ENCODE measurements at regions not wholly inside any gene's neighbourhood (a gene's known extent, or its start where the extent isn't known, plus 50 kb on each side); places are given as distances from the start of the nearest gene placed in this dataset.

DNA sequence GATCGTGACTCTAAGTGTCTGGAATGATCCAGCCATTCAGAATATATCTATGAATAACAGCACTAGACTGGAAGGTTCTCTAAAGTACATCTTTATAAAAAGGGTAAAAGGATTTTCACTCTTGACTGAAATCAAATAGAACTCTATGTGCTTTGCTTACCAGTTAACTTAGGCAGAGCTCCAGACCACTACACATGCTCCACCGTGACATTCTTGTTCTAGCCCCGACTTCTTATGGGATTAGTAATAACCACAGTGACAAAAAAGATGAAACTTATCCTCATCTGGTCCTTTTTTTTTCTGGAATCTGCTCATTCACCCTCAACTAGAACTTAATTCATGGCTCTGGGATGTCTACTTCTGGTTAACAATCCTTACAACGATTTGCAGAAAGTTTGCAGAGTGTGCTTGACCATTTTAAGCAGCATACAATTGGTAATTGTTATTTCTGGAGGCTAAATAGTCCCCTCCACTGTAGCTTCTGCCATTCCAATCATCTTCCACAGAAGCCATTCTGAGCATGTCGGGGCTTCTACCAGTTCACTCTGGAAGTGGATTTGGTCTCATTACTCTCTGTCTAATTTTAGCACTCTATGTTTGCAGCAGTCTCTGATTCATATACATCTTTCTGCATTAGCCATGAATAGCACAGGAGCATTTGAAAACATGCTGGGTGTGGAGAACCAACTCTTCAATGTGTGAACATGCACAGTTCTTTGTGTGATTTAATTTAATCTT lies 163.7 kb upstream of the CDC14C start:
- H3K36me3 Mint-ChIP-seq (ENCODE audit: low read depth), result no peaks in the 10 kb centered on the region; the same call in 2 of the 3 replicates

More for the DNA sequence above, 163.7 kb upstream of the CDC14C start:
- Mint-ChIP-seq H3K4me3 (no peak overlapping the region), H3K9me3 (no peaks in the 10 kb centered on the region; the same call in none of the 3 replicates), H3K27me3 (ENCODE audit: insufficient read depth, low read depth, poor library complexity) (no peaks in the 10 kb centered on the region), H3K4me1 (peaks cover 7% of the 10 kb centered on the region), H3K27ac (no peak overlapping the region)
- DNase-seq (ENCODE audit: low spot score) (no peak), ATAC-seq (no peak)
- Histone ChIP-seq H3K4me2 (no peak overlapping the region), H4K20me1 (replicated peaks; ENCODE audit: insufficient read depth) (no peaks in the 10 kb centered on the region), H3K9me2 (ENCODE audit: insufficient read depth) (no peaks in the 10 kb centered on the region), H3F3A (replicated peaks; ENCODE audit: low read depth) (no peaks in the 10 kb centered on the region), H3K27ac (ENCODE audit: low read depth) (no peak overlapping the region), H3K79me2 (replicated peaks; ENCODE audit: insufficient read depth) (no peaks in the 10 kb centered on the region), H2AFZ (no peak overlapping the region), H3K27me3 (ENCODE audit: insufficient read depth) (no peaks in the 10 kb centered on the region), H3K4me3 (no peak overlapping the region), H3K36me3 (ENCODE audit: insufficient read depth) (no peaks in the 10 kb centered on the region), H3K4me1 (ENCODE audit: insufficient read depth) (peaks cover 4% of the 10 kb centered on the region; the same call in 1 of the 2 replicates)
- no peak for TF ChIP-seq POLR2AphosphoS5 (IDR thresholded peaks at IDR 0.05; ENCODE audit: low read depth)
- no peak for TF ChIP-seq ZNF114 (CRISPR knock-in tag; IDR thresholded peaks at IDR 0.05)
- TF ChIP-seq, protein P1, sequence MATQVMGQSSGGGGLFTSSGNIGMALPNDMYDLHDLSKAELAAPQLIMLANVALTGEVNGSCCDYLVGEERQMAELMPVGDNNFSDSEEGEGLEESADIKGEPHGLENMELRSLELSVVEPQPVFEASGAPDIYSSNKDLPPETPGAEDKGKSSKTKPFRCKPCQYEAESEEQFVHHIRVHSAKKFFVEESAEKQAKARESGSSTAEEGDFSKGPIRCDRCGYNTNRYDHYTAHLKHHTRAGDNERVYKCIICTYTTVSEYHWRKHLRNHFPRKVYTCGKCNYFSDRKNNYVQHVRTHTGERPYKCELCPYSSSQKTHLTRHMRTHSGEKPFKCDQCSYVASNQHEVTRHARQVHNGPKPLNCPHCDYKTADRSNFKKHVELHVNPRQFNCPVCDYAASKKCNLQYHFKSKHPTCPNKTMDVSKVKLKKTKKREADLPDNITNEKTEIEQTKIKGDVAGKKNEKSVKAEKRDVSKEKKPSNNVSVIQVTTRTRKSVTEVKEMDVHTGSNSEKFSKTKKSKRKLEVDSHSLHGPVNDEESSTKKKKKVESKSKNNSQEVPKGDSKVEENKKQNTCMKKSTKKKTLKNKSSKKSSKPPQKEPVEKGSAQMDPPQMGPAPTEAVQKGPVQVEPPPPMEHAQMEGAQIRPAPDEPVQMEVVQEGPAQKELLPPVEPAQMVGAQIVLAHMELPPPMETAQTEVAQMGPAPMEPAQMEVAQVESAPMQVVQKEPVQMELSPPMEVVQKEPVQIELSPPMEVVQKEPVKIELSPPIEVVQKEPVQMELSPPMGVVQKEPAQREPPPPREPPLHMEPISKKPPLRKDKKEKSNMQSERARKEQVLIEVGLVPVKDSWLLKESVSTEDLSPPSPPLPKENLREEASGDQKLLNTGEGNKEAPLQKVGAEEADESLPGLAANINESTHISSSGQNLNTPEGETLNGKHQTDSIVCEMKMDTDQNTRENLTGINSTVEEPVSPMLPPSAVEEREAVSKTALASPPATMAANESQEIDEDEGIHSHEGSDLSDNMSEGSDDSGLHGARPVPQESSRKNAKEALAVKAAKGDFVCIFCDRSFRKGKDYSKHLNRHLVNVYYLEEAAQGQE (IDR thresholded peaks at IDR 0.05; ENCODE audit: unreplicated experiment), result no peak
- no peak for TF ChIP-seq STAT1 (IDR thresholded peaks at IDR 0.05; ENCODE audit: unreplicated experiment)
- no peak for TF ChIP-seq EZH2phosphoT487 (IDR thresholded peaks at IDR 0.05; ENCODE audit: unreplicated experiment)
- TF ChIP-seq, protein P2, sequence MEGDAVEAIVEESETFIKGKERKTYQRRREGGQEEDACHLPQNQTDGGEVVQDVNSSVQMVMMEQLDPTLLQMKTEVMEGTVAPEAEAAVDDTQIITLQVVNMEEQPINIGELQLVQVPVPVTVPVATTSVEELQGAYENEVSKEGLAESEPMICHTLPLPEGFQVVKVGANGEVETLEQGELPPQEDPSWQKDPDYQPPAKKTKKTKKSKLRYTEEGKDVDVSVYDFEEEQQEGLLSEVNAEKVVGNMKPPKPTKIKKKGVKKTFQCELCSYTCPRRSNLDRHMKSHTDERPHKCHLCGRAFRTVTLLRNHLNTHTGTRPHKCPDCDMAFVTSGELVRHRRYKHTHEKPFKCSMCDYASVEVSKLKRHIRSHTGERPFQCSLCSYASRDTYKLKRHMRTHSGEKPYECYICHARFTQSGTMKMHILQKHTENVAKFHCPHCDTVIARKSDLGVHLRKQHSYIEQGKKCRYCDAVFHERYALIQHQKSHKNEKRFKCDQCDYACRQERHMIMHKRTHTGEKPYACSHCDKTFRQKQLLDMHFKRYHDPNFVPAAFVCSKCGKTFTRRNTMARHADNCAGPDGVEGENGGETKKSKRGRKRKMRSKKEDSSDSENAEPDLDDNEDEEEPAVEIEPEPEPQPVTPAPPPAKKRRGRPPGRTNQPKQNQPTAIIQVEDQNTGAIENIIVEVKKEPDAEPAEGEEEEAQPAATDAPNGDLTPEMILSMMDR (conservative IDR thresholded peaks at IDR 0.05; ENCODE audit: low read depth in 2 of 2), result no peak
- TF ChIP-seq NANOG (IDR thresholded peaks at IDR 0.05; ENCODE audit: borderline replicate concordance), result no peak
- TF ChIP-seq CREB1 (CRISPR knock-in tag; IDR thresholded peaks at IDR 0.05; ENCODE audit: low read depth), result no peak
- TF ChIP-seq EZH2 (IDR thresholded peaks at IDR 0.05; ENCODE audit: low read depth, unreplicated experiment), result no peak
- TF ChIP-seq, protein P3, sequence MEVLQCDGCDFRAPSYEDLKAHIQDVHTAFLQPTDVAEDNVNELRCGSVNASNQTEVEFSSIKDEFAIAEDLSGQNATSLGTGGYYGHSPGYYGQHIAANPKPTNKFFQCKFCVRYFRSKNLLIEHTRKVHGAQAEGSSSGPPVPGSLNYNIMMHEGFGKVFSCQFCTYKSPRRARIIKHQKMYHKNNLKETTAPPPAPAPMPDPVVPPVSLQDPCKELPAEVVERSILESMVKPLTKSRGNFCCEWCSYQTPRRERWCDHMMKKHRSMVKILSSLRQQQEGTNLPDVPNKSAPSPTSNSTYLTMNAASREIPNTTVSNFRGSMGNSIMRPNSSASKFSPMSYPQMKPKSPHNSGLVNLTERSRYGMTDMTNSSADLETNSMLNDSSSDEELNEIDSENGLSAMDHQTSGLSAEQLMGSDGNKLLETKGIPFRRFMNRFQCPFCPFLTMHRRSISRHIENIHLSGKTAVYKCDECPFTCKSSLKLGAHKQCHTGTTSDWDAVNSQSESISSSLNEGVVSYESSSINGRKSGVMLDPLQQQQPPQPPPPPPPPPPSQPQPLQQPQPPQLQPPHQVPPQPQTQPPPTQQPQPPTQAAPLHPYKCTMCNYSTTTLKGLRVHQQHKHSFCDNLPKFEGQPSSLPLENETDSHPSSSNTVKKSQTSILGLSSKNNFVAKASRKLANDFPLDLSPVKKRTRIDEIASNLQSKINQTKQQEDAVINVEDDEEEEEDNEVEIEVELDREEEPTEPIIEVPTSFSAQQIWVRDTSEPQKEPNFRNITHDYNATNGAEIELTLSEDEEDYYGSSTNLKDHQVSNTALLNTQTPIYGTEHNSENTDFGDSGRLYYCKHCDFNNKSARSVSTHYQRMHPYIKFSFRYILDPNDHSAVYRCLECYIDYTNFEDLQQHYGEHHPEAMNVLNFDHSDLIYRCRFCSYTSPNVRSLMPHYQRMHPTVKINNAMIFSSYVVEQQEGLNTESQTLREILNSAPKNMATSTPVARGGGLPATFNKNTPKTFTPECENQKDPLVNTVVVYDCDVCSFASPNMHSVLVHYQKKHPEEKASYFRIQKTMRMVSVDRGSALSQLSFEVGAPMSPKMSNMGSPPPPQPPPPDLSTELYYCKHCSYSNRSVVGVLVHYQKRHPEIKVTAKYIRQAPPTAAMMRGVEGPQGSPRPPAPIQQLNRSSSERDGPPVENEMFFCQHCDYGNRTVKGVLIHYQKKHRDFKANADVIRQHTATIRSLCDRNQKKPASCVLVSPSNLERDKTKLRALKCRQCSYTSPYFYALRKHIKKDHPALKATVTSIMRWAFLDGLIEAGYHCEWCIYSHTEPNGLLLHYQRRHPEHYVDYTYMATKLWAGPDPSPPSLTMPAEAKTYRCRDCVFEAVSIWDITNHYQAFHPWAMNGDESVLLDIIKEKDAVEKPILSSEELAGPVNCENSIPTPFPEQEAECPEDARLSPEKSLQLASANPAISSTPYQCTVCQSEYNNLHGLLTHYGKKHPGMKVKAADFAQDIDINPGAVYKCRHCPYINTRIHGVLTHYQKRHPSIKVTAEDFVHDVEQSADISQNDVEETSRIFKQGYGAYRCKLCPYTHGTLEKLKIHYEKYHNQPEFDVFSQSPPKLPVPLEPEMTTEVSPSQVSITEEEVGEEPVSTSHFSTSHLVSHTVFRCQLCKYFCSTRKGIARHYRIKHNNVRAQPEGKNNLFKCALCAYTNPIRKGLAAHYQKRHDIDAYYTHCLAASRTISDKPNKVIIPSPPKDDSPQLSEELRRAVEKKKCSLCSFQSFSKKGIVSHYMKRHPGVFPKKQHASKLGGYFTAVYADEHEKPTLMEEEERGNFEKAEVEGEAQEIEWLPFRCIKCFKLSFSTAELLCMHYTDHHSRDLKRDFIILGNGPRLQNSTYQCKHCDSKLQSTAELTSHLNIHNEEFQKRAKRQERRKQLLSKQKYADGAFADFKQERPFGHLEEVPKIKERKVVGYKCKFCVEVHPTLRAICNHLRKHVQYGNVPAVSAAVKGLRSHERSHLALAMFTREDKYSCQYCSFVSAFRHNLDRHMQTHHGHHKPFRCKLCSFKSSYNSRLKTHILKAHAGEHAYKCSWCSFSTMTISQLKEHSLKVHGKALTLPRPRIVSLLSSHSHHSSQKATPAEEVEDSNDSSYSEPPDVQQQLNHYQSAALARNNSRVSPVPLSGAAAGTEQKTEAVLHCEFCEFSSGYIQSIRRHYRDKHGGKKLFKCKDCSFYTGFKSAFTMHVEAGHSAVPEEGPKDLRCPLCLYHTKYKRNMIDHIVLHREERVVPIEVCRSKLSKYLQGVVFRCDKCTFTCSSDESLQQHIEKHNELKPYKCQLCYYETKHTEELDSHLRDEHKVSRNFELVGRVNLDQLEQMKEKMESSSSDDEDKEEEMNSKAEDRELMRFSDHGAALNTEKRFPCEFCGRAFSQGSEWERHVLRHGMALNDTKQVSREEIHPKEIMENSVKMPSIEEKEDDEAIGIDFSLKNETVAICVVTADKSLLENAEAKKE (CRISPR knock-in tag; IDR thresholded peaks at IDR 0.05), result no peak
- no peak for TF ChIP-seq ZNF331 (CRISPR knock-in tag; IDR thresholded peaks at IDR 0.05; ENCODE audit: low read depth)
- no peak for TF ChIP-seq JUNB (IDR thresholded peaks at IDR 0.05; ENCODE audit: unreplicated experiment)
- TF ChIP-seq, protein P4, sequence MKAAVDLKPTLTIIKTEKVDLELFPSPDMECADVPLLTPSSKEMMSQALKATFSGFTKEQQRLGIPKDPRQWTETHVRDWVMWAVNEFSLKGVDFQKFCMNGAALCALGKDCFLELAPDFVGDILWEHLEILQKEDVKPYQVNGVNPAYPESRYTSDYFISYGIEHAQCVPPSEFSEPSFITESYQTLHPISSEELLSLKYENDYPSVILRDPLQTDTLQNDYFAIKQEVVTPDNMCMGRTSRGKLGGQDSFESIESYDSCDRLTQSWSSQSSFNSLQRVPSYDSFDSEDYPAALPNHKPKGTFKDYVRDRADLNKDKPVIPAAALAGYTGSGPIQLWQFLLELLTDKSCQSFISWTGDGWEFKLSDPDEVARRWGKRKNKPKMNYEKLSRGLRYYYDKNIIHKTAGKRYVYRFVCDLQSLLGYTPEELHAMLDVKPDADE (IDR thresholded peaks at IDR 0.05), result no peak
